ENCODE measurements at regions not wholly inside any gene's neighbourhood (a gene's known extent, or its start where the extent isn't known, plus 50 kb on each side); places are given as distances from the start of the nearest gene placed in this dataset.

- POLR2A ChIA-PET, result no interaction called here
- no TSS peak for BruUV-seq (replicated peaks)
Observed at GRCh38 chr3:84679211-84679610, 279.6 kb upstream of the CADM2 start.

DNA sequence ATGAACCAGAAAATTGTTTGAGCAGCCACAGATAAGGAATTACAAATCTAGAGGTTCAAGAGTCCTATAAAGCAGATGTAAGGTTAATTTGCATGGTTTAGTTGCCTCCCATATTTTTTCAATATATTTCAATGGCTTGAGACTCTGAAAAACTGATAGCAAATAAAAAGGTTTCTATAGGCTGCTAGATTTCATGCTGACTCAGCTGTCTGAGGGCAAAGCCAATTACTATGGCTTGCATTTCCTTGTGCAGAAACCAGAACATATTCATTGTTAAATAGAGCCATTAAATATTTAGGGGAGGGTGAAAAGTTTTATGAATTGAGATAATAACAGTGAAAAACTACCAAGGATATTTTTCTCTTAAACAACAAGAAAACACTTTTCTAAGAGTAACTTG, 278.1 kb upstream of the CADM2 start:
- in situ Hi-C loops (cut with MboI), result no loop called here
- no TSS peak for BruUV-seq (replicated peaks)
- FAIRE-seq, result no peak
- ChIA-PET CTCF (no interaction called here), POLR2A (no interaction called here), RAD21 (ENCODE audit: unreplicated experiment) (no interaction called here), SMC1A (ENCODE audit: uncharacterized antibody, unreplicated experiment) (no interaction called here)
- no peaks in the 10 kb centered on the region for H3K9me3 ChIP-seq (replicated peaks; ENCODE audit: control insufficient read depth, insufficient read depth, low read length)
- H3K79me2 ChIP-seq (ENCODE audit: control insufficient read depth, insufficient read depth, low read length), result no peaks in the 10 kb centered on the region
- ATAC-seq, result no peak
- no peak for DNase-seq (ENCODE audit: low read depth, low spot score)
- no peak overlapping the region for H3K4me3 ChIP-seq
- H3K27ac ChIP-seq (ENCODE audit: control insufficient read depth, insufficient read depth), result no peak overlapping the region
- H2AFZ ChIP-seq (ENCODE audit: control insufficient read depth, low read depth, low read length), result no peak overlapping the region
- H3K9ac ChIP-seq (ENCODE audit: control insufficient read depth, insufficient read depth, low read length), result no peak overlapping the region
- no peak overlapping the region for H3K4me2 ChIP-seq (ENCODE audit: control insufficient read depth, insufficient read depth)
- no peaks in the 10 kb centered on the region for H4K20me1 ChIP-seq (ENCODE audit: control insufficient read depth, insufficient read depth)
- no peaks in the 10 kb centered on the region for H3K36me3 ChIP-seq (ENCODE audit: control insufficient read depth in 2 of 2, insufficient read depth in 2 of 2, low read length in 1 of 2)
- no peaks in the 10 kb centered on the region for H3K4me1 ChIP-seq (ENCODE audit: control insufficient read depth, insufficient read depth, low read length)
- no peaks in the 10 kb centered on the region for H3K27me3 ChIP-seq (replicated peaks in 1 of 2; ENCODE audit: control insufficient read depth in 2 of 2, insufficient read depth in 2 of 2, low read length in 1 of 2)
- intact Hi-C loops (cut with micrococcal nuclease; ENCODE audit: unreplicated experiment), result no loop called here
- TF ChIP-seq HDAC6 (IDR thresholded peaks at IDR 0.05; ENCODE audit: unreplicated experiment) (no peak), BMI1 (IDR thresholded peaks at IDR 0.05; ENCODE audit: borderline replicate concordance) (no peak), NRF1 (conservative IDR thresholded peaks at IDR 0.05; ENCODE audit: low read depth, low read length) (no peak), EED (IDR thresholded peaks at IDR 0.05; ENCODE audit: low read depth) (no peak), NFXL1 (IDR thresholded peaks at IDR 0.05; ENCODE audit: borderline replicate concordance) (no peak), JUND (IDR thresholded peaks at IDR 0.05; ENCODE audit: low read depth, low read length) (no peak), RELB (IDR thresholded peaks at IDR 0.05; ENCODE audit: low read depth) (no peak)
- TF ChIP-seq, protein P1, sequence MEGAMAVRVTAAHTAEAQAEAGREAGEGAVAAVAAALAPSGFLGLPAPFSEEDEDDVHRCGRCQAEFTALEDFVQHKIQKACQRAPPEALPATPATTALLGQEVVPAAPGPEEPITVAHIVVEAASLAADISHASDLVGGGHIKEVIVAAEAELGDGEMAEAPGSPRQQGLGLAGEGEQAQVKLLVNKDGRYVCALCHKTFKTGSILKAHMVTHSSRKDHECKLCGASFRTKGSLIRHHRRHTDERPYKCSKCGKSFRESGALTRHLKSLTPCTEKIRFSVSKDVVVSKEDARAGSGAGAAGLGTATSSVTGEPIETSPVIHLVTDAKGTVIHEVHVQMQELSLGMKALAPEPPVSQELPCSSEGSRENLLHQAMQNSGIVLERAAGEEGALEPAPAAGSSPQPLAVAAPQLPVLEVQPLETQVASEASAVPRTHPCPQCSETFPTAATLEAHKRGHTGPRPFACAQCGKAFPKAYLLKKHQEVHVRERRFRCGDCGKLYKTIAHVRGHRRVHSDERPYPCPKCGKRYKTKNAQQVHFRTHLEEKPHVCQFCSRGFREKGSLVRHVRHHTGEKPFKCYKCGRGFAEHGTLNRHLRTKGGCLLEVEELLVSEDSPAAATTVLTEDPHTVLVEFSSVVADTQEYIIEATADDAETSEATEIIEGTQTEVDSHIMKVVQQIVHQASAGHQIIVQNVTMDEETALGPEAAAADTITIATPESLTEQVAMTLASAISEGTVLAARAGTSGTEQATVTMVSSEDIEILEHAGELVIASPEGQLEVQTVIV (IDR thresholded peaks at IDR 0.05; ENCODE audit: borderline replicate concordance, partially characterized antibody), result no peak

More at GRCh38 chr3:84679211-84679610, 279.6 kb upstream of the CADM2 start:
- H3K4me3 ChIP-seq, result no peak overlapping the region
- H3K36me3 ChIP-seq (ENCODE audit: control insufficient read depth in 2 of 2, insufficient read depth in 2 of 2, low read length in 1 of 2), result no peaks in the 10 kb centered on the region
- H3K9me3 ChIP-seq (replicated peaks; ENCODE audit: control insufficient read depth, insufficient read depth, low read length), result no peaks in the 10 kb centered on the region
- FAIRE-seq (no peak), ATAC-seq (no peak), DNase-seq (ENCODE audit: low read depth, low spot score) (no peak)
- ChIA-PET RAD21 (ENCODE audit: unreplicated experiment) (no interaction called here), CTCF (no interaction called here), SMC1A (ENCODE audit: uncharacterized antibody, unreplicated experiment) (no interaction called here)
- no peak overlapping the region for H3K27ac ChIP-seq (ENCODE audit: control insufficient read depth, insufficient read depth)
- no peaks in the 10 kb centered on the region for H4K20me1 ChIP-seq (ENCODE audit: control insufficient read depth, insufficient read depth)
- no peaks in the 10 kb centered on the region for H3K79me2 ChIP-seq (ENCODE audit: control insufficient read depth, insufficient read depth, low read length)
- H3K4me1 ChIP-seq (ENCODE audit: control insufficient read depth, insufficient read depth, low read length), result no peaks in the 10 kb centered on the region
- TF ChIP-seq NRF1 (conservative IDR thresholded peaks at IDR 0.05; ENCODE audit: low read depth, low read length) (no peak), NFIC (IDR thresholded peaks at IDR 0.05; ENCODE audit: low read depth, low read length) (no peak), BRCA1 (IDR thresholded peaks at IDR 0.05; ENCODE audit: low read depth, low read length) (no peak), EP300 (IDR thresholded peaks at IDR 0.05; ENCODE audit: borderline replicate concordance in 1 of 2, control insufficient read depth in 1 of 2, low read depth in 2 of 2, low read length in 2 of 2) (no peak), SIX5 (IDR thresholded peaks at IDR 0.05; ENCODE audit: low read depth, low read length, severe bottlenecking) (no peak), KAT2A (conservative IDR thresholded peaks at IDR 0.05; ENCODE audit: control insufficient read depth, low read depth, low read length) (no peak), ZNF217 (IDR thresholded peaks at IDR 0.05) (no peak), POU2F2 (IDR thresholded peaks at IDR 0.05; ENCODE audit: borderline replicate concordance, low read depth, low read length) (no peak), TBL1XR1 (IDR thresholded peaks at IDR 0.05; ENCODE audit: low read depth, low read length) (no peak), ESRRA (IDR thresholded peaks at IDR 0.05; ENCODE audit: low read length) (no peak), KDM1A (IDR thresholded peaks at IDR 0.05; ENCODE audit: borderline replicate concordance) (no peak)
- H3K4me2 ChIP-seq (ENCODE audit: control insufficient read depth, insufficient read depth), result no peak overlapping the region
- no peak overlapping the region for H2AFZ ChIP-seq (ENCODE audit: control insufficient read depth, low read depth, low read length)
- no peak overlapping the region for H3K9ac ChIP-seq (ENCODE audit: control insufficient read depth, insufficient read depth, low read length)
- in situ Hi-C loops (cut with MboI), result no loop called here
- intact Hi-C loops (cut with micrococcal nuclease; ENCODE audit: unreplicated experiment), result no loop called here
- H3K27me3 ChIP-seq (replicated peaks in 1 of 2; ENCODE audit: control insufficient read depth in 2 of 2, insufficient read depth in 2 of 2, low read length in 1 of 2), result no peaks in the 10 kb centered on the region
